ENCODE measurements at regions not wholly inside any gene's neighbourhood (a gene's known extent, or its start where the extent isn't known, plus 50 kb on each side); places are given as distances from the start of the nearest gene placed in this dataset.
"Not testable (repeated sequence)": the region's sequence is repeated elsewhere in the genome, so short reads cannot be mapped to it uniquely, and the experiment has no call there.

DNA sequence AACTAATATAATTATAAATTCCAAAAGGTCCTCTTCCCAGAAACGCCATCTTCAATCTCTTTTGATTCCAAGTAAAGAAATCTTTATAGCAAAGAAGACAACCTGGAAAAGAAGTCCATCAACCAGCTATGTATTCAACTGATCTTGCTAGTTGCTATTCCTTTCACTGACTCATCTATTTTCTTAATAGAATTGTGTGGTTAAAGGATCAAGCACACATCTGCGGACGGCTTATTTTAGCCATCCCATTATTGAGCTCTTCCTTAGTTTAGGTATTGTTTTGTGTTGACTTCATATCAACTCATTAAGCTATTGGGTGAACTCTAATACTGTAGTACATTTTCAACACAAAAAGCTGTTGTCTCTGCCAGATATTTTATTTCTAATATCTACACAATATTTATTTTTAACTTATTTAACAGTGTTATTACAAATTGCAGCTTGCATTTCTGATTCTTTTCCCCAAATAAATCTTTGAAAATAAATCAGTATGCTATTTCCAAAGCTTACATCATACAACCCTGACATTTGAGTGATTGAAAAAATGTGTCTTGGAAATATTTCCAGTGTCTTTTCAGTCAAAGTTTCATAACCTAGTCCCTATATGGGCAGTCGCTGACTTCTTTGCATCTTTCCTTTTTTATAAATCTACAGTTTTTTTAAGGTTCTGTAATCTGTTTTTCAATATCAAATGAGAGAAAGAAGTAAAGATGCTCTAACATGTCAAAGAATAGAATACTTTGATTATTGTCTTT is 158.8 kb upstream of the SPRY2 start:
- H3K9me3 ChIP-seq: no peaks in the 10 kb centered on the region
- intact Hi-C loops (cut with DNase I): no loop called here
- H3K27ac ChIP-seq: no peak overlapping the region
- DNase-seq: no peak
- H3K27me3 ChIP-seq: no peaks in the 10 kb centered on the region
- no peaks in the 10 kb centered on the region for H3K36me3 ChIP-seq
- no peak overlapping the region for H3K4me3 ChIP-seq
- TF ChIP-seq, protein P1, sequence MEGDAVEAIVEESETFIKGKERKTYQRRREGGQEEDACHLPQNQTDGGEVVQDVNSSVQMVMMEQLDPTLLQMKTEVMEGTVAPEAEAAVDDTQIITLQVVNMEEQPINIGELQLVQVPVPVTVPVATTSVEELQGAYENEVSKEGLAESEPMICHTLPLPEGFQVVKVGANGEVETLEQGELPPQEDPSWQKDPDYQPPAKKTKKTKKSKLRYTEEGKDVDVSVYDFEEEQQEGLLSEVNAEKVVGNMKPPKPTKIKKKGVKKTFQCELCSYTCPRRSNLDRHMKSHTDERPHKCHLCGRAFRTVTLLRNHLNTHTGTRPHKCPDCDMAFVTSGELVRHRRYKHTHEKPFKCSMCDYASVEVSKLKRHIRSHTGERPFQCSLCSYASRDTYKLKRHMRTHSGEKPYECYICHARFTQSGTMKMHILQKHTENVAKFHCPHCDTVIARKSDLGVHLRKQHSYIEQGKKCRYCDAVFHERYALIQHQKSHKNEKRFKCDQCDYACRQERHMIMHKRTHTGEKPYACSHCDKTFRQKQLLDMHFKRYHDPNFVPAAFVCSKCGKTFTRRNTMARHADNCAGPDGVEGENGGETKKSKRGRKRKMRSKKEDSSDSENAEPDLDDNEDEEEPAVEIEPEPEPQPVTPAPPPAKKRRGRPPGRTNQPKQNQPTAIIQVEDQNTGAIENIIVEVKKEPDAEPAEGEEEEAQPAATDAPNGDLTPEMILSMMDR (IDR thresholded peaks at IDR 0.05): no peak
- no peak for ATAC-seq
- no peaks in the 10 kb centered on the region for H3K4me1 ChIP-seq

DNA sequence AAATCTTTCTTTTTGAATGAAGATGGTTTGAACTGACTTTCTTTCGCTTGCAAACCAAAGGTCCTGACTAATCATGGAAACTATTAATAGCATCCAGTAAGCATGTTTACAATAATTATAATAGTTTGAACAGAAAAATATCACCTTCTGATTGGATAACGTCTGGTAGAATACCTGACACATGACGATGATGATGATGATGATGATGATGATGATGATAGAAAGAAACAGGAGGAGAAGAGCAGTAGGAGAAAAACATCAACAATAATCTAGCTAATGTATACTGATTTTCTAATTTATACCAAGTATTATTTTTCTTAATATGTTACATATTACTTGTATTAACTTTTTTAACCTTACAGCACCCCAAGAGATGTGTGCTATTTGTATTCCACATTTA is 157.5 kb upstream of the SPRY2 start:
- H3K36me3 ChIP-seq: no peaks in the 10 kb centered on the region
- no peaks in the 10 kb centered on the region for H3K9me3 ChIP-seq
- intact Hi-C loops (cut with DNase I): no loop called here
- no peak overlapping the region for H3K27ac ChIP-seq
- no peak overlapping the region for H3K4me3 ChIP-seq
- H3K4me1 ChIP-seq: no peaks in the 10 kb centered on the region
- TF ChIP-seq, protein P1 (IDR thresholded peaks at IDR 0.05): no peak
- DNase-seq: no peak
- H3K27me3 ChIP-seq: no peaks in the 10 kb centered on the region
- ATAC-seq: no peak

DNA sequence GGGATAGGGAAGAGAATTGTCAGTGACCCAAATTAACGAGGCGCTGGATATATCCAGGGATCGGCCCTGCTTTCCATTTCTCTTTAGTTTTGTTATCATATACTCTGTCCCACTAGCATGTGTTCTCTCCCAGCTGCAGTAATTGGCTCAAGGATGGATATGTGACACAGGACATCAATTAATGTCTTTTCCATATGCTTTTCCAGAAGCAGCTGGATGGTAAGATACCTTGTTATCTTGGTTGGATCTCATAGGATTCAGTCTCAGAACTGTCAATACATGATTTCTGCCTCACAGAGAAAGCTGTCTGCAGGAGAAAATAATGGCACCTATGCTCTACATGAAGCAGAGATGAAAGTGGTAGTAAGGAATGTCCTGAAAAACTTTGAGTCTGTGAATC is 157.1 kb upstream of the SPRY2 start:
- ATAC-seq: no peak
- TF ChIP-seq, protein P1 (IDR thresholded peaks at IDR 0.05): no peak

DNA sequence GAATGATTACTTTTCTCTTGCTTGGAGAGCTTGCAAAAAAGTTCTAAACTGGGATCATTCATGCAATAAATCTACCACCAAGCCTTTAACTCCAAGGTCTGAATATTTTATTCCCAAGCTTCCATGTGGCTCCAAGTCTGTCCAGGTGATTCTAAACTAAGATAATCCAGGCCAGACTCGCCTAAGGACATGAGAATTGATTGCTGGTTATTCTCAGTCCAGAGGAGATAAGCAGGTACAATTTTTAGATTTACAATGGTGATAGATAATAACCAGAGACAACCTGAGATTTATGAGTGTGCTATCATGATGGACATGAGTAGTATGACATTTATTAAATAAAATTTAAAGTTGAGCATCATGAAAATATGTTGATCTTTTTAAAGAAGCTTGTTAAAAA is 156.5 kb upstream of the SPRY2 start:
- ATAC-seq (no peak), DNase-seq (no peak)
- H3K4me3 ChIP-seq: no peak overlapping the region
- TF ChIP-seq, protein P1 (IDR thresholded peaks at IDR 0.05): no peak
- H3K27me3 ChIP-seq: no peaks in the 10 kb centered on the region
- H3K36me3 ChIP-seq: no peaks in the 10 kb centered on the region
- H3K9me3 ChIP-seq: no peaks in the 10 kb centered on the region
- H3K27ac ChIP-seq: no peak overlapping the region
- H3K4me1 ChIP-seq: no peaks in the 10 kb centered on the region
- intact Hi-C loops (cut with DNase I): no loop called here

More for the DNA sequence above, 157.1 kb upstream of the SPRY2 start:
- intact Hi-C loops (cut with DNase I): no loop called here
- DNase-seq: no peak
- no peaks in the 10 kb centered on the region for H3K4me1 ChIP-seq
- no peaks in the 10 kb centered on the region for H3K27me3 ChIP-seq
- H3K4me3 ChIP-seq: no peak overlapping the region
- H3K27ac ChIP-seq: no peak overlapping the region
- H3K9me3 ChIP-seq: no peaks in the 10 kb centered on the region
- H3K36me3 ChIP-seq: no peaks in the 10 kb centered on the region

DNA sequence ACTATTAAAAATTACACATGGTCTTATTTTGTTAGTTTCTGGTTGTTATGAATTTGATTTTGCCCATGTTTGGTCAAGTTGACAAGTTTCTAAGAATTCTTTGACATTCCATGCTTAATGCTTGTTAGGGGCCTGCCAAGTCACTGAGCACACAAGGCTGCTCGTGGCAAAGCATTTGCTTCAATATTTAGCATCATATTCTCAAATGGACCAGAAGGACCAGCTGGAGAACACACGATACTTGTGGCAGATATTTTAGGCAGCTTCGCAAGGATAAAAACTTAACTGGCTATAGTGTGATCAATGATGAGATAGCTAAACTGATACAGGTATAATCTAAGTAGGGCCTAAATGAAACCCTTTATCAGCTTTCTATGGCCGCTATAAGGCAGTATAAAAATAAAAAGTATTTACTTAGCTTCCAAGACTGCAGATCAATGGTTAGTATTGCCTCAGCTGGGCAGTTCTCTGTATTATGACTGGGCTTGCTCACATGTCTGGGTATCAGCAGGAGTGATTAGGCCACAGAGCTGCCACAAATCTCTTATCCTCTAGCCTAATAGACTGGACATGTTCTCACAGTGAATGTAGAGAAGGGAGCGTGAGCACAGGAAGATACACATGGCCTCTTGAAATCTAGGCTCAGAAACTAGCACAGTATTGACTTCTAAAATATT is 155.9 kb upstream of the SPRY2 start:
- ATAC-seq: no peak
- intact Hi-C loops (cut with DNase I): no loop called here

DNA sequence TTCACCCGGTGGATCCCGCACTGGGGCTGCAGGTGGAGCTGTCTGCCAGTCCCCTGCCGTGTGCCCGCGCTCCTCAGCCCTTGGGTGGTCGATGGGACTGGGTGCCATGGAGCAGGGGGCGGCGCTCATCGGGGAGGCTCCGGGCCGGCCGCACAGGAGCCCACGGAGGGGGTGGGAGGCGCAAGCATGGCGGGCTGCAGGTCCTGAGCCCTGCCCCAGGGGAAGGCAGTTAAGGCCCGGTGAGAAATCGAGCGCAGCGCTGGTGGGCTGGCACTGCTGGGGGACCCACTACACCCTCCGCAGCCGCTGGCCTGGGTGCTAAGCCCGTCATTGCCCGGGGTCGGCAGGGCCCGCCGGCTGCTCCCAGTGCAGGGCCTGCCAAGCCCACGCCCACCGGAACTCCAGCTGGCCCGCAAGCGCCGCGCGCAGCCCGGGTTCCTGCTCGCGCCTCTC is 149.6 kb upstream of the SPRY2 start:
- ATAC-seq; H3K27ac ChIP-seq; H3K4me3 ChIP-seq; H3K4me1 ChIP-seq; H3K9me3 ChIP-seq; DNase-seq; intact Hi-C loops (cut with DNase I); H3K36me3 ChIP-seq; H3K27me3 ChIP-seq: not testable (repeated sequence)

More for the DNA sequence above, 155.9 kb upstream of the SPRY2 start:
- Histone ChIP-seq H3K4me1 (no peaks in the 10 kb centered on the region), H3K27ac (no peak overlapping the region), H3K36me3 (no peaks in the 10 kb centered on the region), H3K4me3 (no peak overlapping the region), H3K9me3 (no peaks in the 10 kb centered on the region), H3K27me3 (no peaks in the 10 kb centered on the region)
- TF ChIP-seq, protein P1 (IDR thresholded peaks at IDR 0.05): no peak
- DNase-seq: no peak
